Stimulated activated CD4-positive, alpha-beta T cell treated with anti-CD3 and anti-CD28 coated beads, Interleukin-12 subunit alpha, Interleukin-12 subunit beta, amount 100 ng/mL, for 24 hours (primary cell): ENCODE measurements at regions not wholly inside any gene's neighbourhood (a gene's known extent, or its start where the extent isn't known, plus 50 kb on each side); places are given as distances from the start of the nearest gene placed in this dataset.

ENCODE experiments used
- DNase-seq, 2 experiments: peaks; one replicate each; pipeline ENCODE4 v3.0.0-alpha.2; 2020; ENCODE audit warnings: low read depth in 2 of 2

- no peak for DNase-seq
Measured at GRCh38 chr10:108868881-108869280, 1054.4 kb downstream of the XPNPEP1 start.

DNA sequence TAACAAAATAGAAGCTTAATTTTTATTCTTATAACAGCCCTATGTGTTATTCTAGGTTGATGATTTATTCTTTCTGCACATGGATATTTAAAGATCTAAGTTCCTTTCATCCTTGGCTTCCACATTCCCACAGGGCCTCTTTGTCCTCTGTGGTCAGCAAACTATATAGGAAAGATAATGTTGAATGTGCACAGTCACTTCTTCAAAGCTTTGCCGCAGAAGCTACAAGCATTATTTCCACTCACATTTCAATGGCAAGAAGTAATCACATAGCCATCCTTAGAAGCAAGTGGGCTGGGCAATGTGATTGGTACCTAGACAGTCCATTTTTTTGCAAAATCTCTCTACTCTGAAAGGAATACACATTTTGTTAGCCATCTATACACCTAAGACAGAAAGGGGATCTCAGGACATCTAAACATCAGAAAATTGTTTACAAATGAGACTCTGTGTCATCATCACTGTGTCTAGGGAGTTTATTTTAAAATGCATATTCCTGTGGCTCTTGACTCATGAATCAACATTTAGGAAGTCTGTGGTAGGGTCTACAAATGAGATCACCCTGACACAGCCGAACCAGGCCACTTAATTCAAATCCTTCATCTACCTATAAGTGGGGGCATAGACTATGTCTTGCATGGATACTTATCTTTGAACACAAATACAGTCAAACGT is 1060.5 kb downstream of the XPNPEP1 start:
- no peak for DNase-seq

DNA sequence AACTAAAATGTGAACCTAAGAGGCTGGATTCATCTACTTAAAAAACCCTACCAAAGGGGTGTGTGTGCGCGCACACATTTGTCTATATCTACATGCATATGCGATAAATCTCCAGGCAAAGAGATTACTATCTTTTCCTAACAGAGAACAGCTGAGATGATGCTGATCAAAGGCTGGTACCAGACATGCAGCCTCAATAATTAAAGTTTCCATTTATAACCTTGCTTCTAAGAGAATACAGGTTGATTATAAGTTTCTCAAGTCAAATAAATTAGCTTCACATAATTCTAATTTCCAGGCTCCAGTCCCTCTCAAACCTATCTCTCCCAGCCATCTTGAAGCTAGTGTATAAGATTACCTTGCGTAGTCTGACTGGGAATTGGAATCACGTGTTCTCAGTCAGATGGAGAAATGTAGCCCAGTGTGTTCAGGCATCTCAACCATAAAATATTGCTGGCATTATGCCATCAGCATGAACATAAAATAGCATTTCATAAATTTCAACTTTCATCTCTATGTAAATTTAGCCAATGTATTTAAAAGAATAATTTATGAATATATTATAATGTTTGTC is 1062.0 kb downstream of the XPNPEP1 start:
- DNase-seq = no peak

- no peak for DNase-seq
Measured at GRCh38 chr10:108852211-108852610, 1071.1 kb downstream of the XPNPEP1 start.

- DNase-seq = no peak
Measured at GRCh38 chr10:108850138-108850854, 1073.0 kb downstream of the XPNPEP1 start.

DNA sequence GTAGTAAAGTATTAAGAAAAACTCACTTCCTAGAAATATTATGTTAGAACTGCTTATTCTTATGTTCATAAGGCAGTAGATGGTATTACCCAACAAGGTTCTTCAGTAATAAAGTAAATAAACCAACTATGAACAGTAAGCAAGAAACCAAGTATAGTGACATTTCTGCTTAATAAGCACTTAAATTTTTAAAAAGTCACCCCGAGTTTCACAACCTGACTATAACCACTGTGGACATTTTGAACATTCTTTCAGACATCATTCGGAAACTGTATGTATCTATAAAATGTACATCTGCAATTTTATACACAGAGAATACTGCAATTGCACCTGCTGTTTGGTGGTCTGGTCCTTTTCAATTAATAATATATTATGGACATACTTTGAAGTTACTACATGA is 1073.6 kb downstream of the XPNPEP1 start:
- no peak for DNase-seq

DNA sequence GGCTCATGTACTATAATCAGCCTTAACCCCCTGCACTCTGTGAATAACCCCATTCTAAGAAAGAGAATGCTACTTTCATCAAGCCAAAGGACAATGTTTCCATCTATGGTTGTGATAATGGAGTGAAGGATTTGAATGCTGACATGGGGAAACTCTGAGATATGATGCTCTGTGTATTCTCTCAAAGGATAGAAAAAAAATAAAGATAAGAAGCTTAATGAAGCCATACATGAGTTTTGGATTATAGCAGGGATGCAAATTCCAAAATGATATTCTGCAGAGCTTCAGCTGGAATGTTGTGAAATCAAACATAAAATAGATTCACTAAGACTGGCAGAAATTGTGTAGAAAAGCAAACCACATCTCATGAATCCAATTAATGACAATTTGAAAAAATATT is 1074.1 kb downstream of the XPNPEP1 start:
- DNase-seq = no peak

GRCh38 chr10:108848046-108848445 is 1075.3 kb downstream of the XPNPEP1 start:
- no peak for DNase-seq

DNA sequence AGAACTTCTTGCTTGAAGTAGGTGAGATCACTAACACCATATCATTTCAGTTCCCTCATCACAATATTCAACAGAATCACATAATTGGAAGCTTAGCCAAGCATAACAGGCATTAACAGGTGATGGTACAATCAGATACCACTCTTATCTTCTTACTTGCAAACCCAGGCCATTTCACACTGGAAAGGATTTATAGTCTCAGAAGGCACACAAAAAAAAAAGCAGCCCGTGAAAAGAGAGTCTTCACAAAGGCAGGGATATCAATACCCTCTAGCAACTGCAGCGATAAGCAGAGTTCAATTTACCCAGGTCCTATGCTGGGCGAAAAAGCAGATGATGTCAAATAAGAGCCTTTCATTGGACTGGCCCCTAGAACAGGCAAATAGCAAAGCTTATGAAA is 1082.4 kb downstream of the XPNPEP1 start:
- no peak for DNase-seq

DNA sequence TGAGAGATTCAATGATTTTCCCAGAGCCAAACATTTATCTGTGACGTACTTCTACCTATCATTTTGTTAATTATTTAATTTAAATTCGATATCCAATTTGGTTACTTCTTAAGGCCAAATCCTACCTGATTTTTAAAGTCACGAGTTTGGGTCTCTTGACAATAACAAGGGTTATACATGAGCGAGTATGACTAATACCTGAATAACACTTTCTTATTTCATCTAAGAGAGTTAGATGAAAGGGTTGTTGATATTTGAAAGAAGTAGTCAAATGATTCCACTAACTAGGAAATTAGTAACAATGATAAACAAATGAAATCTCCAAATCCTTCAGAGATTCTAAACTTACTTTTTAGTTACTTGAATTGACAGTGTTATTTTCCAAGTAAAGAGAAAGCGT is 1086.9 kb downstream of the XPNPEP1 start:
- no peak for DNase-seq

DNA sequence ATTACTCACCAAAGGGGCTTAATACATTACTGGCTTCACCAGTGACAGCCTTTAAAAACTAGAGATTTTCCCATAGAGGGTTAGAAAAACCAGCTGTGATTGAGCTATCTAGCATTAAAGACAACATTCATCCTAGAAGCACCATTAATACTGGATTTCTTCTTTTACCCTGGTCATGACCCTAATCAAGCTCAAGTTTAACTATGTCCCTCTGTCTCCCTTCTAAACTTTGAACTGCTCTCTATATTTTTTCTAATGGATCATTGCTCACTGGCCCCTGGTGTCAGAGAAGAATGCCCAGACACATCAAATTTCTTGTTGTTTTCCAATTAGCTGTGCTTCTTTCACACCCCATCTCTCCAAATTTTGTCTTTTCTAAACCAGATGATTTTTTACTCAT is 1101.3 kb downstream of the XPNPEP1 start:
- no peak for DNase-seq

GRCh38 chr10:108819302-108819701 is 1104.0 kb downstream of the XPNPEP1 start:
- DNase-seq = no peak

- no peak for DNase-seq
Measured at GRCh38 chr10:108817584-108817983, 1105.7 kb downstream of the XPNPEP1 start.

DNA sequence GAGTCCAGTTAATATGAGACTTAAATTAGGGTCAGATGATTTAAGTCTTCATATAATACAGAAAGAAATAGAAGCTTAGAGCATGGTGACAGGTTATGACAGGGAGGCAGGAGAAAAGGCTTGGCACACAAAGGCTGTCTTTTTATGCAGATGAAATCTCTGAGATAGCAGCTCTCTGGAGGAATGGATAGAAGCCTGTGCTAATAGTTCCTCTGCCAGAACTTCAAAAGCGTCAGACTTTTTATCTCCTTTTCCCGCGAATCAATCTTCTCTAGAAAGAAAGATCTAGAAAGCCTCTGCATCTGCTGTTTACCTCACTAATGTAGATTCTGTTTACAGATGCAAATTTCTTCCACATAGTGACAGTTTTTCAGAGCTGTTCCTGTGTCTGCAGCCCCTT is 1106.2 kb downstream of the XPNPEP1 start:
- DNase-seq = no peak

- DNase-seq = no peak
Measured at GRCh38 chr10:108812906-108813305, 1110.4 kb downstream of the XPNPEP1 start.

GRCh38 chr10:108812296-108812695 is 1111.0 kb downstream of the XPNPEP1 start:
- DNase-seq = no peak

DNA sequence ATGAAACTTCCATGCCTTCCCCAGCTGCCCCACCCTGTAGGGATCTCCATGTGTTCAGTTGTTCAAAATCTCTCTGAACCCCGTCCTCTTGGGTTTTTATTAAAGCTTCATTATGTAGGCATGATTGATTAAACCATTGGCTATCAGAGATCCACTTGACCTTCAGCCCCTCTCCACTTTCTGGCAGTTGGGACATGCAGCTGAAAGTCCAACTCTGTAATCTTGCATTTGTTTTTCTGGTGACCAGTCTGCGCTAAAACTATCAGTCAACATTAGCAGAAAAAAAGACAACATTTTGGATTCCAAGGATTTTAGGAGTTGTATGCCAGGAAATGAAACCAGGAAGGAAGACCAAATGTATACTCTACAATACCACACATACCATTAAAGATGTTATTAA is 1115.1 kb downstream of the XPNPEP1 start:
- DNase-seq = no peak

GRCh38 chr10:108801775-108802517 is 1121.4 kb downstream of the XPNPEP1 start:
- DNase-seq = no peak

- no peak for DNase-seq
Measured at GRCh38 chr10:108801220-108801619, 1122.1 kb downstream of the XPNPEP1 start.

DNA sequence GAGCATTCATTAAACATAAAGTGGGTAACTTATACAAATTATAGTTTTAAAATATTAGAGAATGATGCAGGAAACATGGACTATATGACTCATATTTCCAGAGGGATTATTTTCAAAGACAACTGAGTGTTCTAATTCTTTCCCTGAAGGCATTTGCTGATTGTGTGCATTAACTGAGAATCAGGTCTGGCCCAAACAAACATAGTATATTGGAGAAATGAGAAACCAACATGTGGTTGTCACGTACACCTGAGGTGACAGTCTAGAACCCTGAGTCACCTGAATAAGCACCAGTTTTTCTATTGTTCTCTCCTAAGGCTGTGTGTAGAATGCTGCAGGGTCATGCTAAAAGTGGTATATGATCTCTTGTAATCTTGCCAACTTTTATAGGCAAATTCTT is 1125.7 kb downstream of the XPNPEP1 start:
- no peak for DNase-seq

DNA sequence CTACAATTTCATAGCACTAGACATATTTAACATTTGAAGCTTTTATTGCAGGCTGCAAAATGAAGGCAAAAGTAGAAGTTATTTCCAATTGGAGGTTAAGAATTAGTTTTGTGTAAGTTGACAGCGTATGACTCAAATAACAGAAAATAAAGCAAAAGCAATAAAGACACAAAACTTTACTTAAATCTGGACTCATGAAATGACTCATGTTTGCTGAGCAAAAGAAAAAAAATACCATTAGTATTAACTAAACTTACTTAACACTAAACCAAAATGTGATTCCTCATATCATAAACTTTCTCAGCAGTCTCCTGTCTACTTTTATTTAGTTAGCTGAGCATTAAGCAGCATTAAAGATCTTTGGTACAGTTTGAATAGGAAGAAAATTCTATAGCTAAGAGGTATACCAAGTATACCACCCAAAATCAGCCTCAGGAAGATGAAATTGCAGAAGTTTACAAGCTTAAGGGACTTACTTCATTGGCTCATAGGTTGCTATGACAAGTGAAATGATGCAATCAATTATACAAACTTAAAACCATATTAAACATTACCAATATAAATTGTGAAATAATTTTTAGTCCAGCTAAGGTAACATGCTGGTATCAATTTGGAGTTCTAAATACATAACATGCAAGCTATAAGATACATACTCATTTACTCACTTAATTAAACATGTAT is 1131.4 kb downstream of the XPNPEP1 start:
- DNase-seq = no peak

GRCh38 chr10:108791030-108791429 is 1132.3 kb downstream of the XPNPEP1 start:
- DNase-seq = no peak
